Stimulated activated CD8-positive, alpha-beta memory T cell treated with anti-CD3 and anti-CD28 coated beads, Interleukin-7, amount 100 ng/mL, for 48 hours (primary cell): ENCODE measurements at regions not wholly inside any gene's neighbourhood (a gene's known extent, or its start where the extent isn't known, plus 50 kb on each side); places are given as distances from the start of the nearest gene placed in this dataset.

Experiments
- DNase-seq, 2 donors: peaks; one replicate each; pipeline ENCODE4 v3.0.0-alpha.2; 2020; ENCODE audit warnings: low read depth in 1 of 2; ENCODE audit errors: extremely low read depth in 1 of 2

DNA sequence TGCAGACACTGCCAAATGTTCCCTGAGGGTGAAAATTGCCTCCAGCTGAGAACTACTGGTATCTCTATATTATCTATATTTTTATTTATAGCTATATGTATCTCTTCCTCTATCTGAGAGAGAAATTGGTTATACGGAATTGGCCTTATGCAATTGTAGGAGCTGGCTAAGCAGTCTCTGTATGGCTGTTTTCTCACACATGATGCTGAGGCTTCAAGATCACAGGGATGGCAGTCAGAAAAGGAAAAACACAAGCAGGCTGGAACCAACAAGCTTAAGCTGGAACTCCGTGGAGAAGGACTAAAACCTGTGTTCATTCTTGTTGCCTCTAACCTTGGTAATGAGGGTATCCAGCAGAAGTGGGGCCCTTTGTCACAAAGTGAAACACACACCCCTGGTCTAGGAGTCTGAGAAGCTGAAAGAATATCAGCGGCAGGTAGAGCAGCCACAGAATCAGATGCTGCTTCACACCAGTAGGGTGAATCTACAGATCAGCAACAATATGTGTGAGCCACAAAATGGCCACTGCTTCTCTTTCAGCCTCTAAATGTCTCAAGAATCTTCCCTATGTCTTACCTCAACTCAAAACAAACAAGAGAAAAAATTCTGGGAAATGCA, 166.5 kb upstream of the PPP1R2C start:
- no peak for DNase-seq

- DNase-seq: no peak
These were observed 168.7 kb upstream of the PPP1R2C start for GRCh38 chrX:42946544-42947194.

GRCh38 chrX:42948723-42949657, 171.0 kb upstream of the PPP1R2C start:
- DNase-seq: no peak

DNA sequence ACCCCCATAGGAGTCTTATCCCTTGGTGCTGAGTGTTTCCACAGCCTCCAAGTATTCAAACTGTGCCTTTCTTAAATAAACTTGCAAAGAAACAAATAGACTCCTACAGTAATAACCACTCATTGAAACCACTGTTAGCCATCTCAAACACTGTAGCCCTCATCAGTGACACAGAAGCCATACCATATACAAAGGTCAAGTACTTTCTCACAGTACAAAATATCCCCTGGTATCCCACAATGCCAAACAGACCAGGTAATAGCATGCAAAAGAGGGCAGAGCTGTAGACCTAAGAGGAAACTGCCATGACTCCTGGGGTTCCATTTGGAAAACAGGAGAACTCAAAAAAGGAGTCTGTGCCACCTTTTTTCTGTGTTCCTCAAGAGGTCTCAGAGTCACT, 173.8 kb upstream of the PPP1R2C start:
- no peak for DNase-seq

DNA sequence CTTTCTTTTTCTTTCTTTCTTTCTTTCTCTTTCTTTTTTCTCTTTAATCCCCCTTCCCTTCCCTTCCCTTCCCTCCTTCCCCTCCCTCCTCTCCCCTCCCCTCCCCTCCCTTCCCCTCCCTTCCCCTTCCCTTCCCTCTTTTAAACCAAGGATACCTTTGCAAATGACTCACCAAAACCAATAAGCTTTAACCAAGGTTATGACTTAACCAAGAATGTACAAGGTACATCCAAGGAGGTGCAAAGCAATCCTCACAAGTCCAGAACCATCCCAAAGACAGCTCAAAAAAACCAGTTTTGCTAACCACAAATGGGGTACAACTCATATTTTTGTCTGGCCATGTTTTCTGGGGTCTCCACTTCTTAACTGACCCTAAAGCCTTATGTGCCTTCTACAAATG, 174.7 kb upstream of the PPP1R2C start:
- no peak for DNase-seq

DNA sequence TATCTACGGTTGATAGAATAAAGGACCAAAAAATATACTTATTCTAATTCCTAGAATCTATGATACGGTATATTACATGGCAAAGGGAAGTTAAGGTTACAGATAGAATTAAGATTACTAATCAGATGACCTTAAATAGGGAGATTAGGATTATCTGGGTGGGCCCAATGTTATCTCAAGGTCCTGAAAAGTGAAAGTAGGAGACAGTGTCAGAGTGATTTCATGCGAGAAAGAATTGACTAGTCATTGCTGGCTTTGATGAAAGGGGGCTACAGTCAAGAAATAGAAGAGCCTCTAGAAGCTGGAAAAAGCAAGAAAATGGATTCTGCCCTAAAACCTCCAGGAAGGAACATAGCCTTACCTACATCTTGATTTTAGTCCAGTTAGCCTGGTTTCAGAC, 176.9 kb upstream of the PPP1R2C start:
- DNase-seq: no peak

GRCh38 chrX:42955349-42955748, 177.4 kb upstream of the PPP1R2C start:
- no peak for DNase-seq

DNA sequence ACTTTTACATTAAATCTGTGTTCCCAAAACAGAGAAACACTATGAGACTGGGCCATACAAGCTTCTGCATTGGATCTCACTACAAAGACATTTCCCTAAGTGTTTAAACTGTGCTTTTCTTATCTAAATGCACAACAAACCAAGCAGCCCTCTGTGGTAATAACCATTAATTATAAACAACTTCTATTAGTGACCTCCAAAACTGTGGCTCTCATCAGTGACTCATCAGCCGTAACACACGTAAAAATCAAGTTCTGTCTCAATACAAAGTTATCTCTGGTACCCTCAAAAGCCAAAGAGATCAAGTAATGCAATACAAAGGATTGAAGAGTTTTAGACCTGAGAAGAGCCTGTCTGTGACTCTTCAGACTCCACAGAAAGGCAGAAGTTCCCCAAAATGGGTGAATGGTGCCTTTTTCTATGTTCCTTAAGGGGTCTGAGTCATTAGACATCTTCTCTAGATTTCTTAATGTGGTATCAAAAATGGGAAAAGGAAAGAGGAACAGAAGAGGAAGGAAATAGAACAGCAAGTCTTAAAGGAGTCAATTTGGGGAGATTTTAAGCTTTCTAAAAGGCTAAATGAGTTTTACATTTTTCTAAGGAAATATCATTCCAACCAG, 189.8 kb upstream of the PPP1R2C start:
- DNase-seq: no peak

DNA sequence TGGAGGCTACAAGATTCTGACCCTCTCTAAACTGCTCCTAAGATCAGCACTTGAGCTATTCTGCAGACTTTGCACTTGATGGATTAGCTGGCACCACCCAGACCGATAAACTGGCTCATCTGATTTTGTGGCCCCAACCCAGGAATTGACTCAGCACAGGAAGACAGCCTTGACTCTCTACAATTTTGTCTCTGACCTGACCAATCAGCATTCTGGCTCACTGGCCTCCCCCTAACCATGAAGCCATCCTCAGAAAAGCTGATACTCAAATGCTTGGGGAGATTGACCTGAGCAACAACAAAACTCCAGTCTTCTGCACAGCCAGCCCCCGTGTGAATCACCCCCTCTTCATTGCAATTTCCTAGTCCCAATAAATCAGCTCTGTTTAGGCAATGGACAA, 195.4 kb upstream of the PPP1R2C start:
- no peak for DNase-seq

GRCh38 chrX:42975906-42976305, 197.9 kb upstream of the PPP1R2C start:
- DNase-seq: no peak

DNA sequence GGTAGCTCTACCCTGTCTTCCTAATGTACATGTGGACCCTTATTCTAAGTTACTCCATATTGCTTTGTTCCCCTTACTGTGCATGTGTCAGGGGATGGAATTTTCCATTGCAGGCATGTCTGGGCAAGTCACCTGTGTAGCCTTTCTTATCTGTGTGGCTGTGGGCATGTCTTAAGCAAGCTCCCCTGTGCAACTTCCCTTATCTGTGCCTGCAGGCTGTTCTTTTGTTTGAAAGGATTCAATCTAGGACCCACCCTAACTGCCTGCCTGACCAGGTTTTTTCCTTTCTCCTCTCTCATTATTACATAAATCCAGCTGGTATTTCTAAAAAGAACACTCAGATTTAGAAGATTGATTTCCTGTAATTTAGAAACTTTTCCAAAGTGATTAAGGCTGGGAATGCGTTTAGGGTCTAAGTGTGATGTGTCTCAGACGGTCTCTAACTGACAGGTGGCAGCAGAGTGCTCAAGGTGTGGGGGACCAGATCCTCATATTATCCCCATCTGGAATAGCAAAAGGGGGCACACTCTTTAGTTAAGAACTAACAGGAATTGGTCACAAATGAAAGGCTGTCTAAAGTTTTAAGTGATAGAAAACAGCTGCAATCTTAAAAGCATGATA, 198.9 kb upstream of the PPP1R2C start:
- no peak for DNase-seq

DNA sequence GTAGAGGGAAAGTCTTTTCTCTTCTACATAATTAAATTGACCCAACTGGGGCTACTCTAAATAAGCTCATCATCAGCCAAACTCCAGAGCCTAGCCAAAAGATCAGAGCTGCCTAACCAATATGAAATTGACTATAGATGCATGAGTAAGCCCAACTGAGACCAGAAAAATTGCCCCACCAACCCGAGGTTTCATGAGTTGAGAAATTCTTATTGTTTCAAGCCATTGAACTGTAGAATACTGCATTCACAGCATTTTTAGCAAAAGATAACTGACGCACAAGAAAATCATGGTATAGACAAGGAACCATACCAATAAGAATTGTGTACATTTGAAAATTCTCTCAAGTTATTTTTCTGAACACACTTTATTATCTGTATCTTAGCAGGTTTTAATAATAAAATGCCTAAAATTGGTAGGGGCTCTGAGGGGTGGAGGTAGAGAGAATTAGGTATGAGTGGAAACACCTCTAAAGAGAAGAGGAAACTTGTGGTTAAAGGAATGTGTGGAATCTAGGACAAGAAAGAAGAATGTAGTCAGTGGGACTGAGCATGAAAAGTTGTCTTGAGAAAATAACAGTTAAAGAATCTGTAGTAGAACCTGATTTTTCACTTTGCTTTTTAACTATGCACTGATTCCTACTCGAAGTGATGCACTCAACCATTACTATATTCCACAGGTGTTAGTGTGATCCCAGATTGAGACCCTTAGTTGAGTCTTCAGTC, 200.9 kb upstream of the PPP1R2C start:
- no peak for DNase-seq

GRCh38 chrX:42988700-42989099, 210.7 kb upstream of the PPP1R2C start:
- DNase-seq: no peak

GRCh38 chrX:42992199-42992943, 214.4 kb upstream of the PPP1R2C start:
- DNase-seq: no peak

DNA sequence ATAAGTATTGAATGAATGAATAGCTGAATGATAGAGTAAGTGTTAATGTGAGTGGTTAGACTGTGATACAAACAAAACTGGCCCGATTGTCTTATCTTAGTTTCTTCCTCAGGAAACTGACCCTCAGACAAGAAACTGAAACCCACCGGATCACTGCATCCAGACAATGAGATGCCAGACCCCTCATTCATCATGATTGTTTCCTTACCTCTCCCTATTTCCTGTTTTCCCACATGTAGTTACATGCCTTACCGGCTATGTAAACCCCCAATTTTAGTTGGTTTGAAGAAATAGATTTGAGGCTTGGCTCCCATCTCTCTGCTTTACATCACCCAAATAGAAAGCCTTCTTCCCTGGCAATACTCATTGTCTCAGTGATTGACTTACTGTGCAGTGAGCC, 218.9 kb upstream of the PPP1R2C start:
- no peak for DNase-seq

DNA sequence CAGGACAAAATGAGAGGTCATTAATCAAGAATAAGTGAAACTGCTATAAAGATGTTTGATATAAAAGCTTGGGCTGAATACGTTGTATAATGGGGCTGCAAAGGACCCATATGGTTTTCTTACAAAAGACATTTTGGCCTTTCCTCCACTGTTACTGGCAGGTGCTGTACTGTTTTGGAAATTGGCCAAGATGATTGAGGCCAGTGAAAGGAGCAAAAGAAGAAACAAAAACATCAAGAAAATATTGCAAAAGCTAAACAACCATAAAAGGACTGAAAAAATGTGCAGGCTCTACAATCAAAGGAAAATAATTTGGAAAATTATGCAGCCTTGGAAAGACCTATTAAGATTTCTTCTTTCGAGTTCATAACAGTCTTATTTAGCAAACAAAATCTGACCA, 222.2 kb upstream of the PPP1R2C start:
- DNase-seq: no peak

- no peak for DNase-seq
These were observed 224.7 kb upstream of the PPP1R2C start for GRCh38 chrX:43002526-43003203.

DNA sequence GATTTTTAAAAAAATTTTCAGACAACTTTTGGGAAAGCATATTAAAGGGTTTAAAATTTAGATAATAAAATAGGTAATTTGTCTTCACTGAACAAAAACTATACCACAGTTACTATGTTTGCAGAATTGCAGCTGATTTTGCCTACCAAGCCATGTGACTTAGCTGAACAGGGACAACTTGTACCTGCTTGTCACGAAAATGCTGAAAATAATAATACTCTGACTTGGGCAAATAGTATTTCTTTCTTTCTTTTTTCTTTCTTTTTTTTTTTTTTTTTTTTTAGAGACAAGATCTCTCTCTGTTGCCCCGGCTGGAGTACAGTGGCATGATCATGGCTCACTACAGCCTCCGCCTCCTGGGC, 225.2 kb upstream of the PPP1R2C start:
- DNase-seq: no peak

- DNase-seq: no peak
These were observed 226.0 kb upstream of the PPP1R2C start for GRCh38 chrX:43003939-43004338.
